PC-3 (cell line): ENCODE measurements at regions not wholly inside any gene's neighbourhood (a gene's known extent, or its start where the extent isn't known, plus 50 kb on each side); places are given as distances from the start of the nearest gene placed in this dataset.
"Not testable (repeated sequence)": the region's sequence is repeated elsewhere in the genome, so short reads cannot be mapped to it uniquely, and the experiment has no call there.

Experiments used
- CTCF ChIP-seq: fragments of 300-600 bp; sonication (generic); conservative IDR thresholded peaks from 2 replicates; pipeline ENCODE4 v1.5.1; 2017; ENCODE audit warnings: antibody characterized with exemption, low read depth, mild to moderate bottlenecking, low read length
- EZH2 ChIP-seq: fragments of 300-600 bp; sonication (generic); IDR thresholded peaks from one replicate; pipeline ENCODE4 v1.6.1; 2017; ENCODE audit warnings: antibody characterized with exemption, mild to moderate bottlenecking, low read length; ENCODE audit not compliant: unreplicated experiment
- EZH2phosphoT487 ChIP-seq: fragments of 300-600 bp; sonication (generic); IDR thresholded peaks from 2 replicates; pipeline ENCODE4 v1.6.1; 2018; ENCODE audit warnings: mild to moderate bottlenecking, antibody characterized with exemption, low read length, borderline replicate concordance

GRCh38 chr15:63448872-63449555, 55.4 kb upstream of the USP3 start:
- TF ChIP-seq EZH2, EZH2phosphoT487, CTCF: not testable (repeated sequence)
